ENCODE measurements at regions not wholly inside any gene's neighbourhood (a gene's known extent, or its start where the extent isn't known, plus 50 kb on each side); places are given as distances from the start of the nearest gene placed in this dataset.

DNA sequence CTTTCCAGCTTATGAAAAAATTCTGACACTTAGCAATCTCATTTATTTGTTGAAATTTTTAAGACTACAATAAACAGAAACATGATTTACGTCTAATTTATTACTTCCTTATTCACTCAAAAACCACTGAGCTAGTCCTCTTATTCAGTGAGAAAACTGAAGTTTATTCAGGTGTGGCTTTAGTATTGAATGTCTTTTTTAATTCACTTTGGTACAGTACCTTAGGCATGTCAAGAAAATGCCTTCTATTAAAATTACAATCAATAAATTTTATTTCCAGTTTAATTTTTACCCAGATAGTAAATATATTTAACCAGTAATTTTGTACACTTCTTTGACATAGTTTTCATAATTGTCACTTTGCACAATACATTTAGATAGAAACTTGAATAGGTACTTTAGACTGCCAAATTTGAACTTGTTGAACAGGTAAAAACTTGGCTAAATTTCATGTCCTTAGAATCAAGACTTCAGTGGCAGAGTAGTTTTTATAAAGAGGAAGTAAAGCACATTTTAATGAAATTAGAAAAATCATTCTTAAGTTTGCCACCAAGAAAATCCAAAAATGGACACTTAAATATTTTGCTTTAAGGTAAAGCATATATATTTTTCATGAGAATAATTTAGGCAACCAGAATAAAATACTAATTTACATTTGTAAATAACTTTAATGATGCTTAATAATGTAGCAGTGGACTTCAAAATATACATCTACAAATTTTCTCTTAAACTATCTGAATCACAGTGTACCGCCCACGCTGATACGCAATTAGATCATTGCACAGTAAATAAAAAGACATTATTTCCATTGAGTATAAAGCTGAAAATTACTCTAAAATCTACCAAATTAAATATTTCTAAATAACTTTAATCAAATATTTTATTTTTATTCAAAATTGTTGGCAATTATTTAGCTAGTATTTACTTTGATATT, 159.1 kb downstream of the RASSF9 start:
- no peaks in the 10 kb centered on the region for H3K27me3 Mint-ChIP-seq
- no peak overlapping the region for H3K4me3 Mint-ChIP-seq
- H3K9me3 ChIP-seq (ENCODE audit: control insufficient read depth, low read length, poor library complexity, severe bottlenecking) = no peaks in the 10 kb centered on the region
- ATAC-seq (no peak), DNase-seq (no peak)
- H3K36me3 Mint-ChIP-seq (ENCODE audit: low read depth) = no peaks in the 10 kb centered on the region
- H3K27ac Mint-ChIP-seq = no peak overlapping the region
- no peaks in the 10 kb centered on the region for H3K4me1 Mint-ChIP-seq

DNA sequence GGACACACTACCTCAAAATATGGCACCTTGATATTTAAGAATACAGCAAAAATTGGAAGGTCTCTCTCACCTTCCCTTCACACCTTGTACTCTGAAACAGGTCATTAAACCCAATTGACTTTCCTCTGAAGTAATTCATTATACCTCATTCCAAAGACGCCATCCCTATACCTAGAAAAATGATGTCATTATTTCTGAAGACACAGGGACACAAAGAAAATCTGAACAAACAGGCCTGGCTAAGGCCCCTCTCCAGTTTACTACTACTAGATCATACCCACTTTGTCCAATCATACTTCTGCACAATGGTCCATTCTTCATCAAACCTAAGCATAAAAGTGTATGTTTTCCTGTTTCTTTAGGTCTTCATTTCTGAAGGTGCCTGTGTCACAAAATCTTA, 156.9 kb downstream of the RASSF9 start:
- no peak overlapping the region for H3K27ac Mint-ChIP-seq
- H3K4me3 Mint-ChIP-seq = no peak overlapping the region
- no peak for DNase-seq
- no peaks in the 10 kb centered on the region for H3K36me3 Mint-ChIP-seq (ENCODE audit: low read depth)
- H3K4me1 Mint-ChIP-seq = no peaks in the 10 kb centered on the region
- ATAC-seq = no peak
- H3K27me3 Mint-ChIP-seq = no peaks in the 10 kb centered on the region
- H3K9me3 ChIP-seq (ENCODE audit: control insufficient read depth, low read length, poor library complexity, severe bottlenecking) = no peaks in the 10 kb centered on the region

DNA sequence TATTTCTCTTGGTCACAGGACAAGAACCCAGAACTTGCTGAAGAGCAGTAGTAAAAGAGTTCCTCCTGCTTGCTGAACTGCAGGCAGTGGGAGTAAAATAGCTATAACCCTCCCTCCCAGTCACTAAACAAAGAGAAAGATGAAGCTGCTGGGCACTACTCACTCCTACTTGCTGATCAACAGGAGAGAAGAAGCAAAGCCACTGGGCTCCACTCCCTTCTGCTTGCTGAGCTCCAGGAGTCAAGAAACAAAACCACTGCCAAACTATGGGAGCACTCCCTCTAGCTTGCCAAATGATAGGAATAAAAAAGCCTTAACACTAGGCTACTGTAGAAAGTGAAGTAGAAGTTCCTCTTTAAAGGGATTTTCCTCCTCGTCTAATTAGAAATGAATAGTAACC, 155.3 kb downstream of the RASSF9 start:
- no peak for DNase-seq
- no peak for ATAC-seq
- Mint-ChIP-seq H3K4me3 (no peak overlapping the region), H3K4me1 (no peaks in the 10 kb centered on the region), H3K27ac (no peak overlapping the region), H3K36me3 (ENCODE audit: low read depth) (no peaks in the 10 kb centered on the region), H3K27me3 (no peaks in the 10 kb centered on the region)
- H3K9me3 ChIP-seq (ENCODE audit: control insufficient read depth, low read length, poor library complexity, severe bottlenecking) = no peaks in the 10 kb centered on the region

DNA sequence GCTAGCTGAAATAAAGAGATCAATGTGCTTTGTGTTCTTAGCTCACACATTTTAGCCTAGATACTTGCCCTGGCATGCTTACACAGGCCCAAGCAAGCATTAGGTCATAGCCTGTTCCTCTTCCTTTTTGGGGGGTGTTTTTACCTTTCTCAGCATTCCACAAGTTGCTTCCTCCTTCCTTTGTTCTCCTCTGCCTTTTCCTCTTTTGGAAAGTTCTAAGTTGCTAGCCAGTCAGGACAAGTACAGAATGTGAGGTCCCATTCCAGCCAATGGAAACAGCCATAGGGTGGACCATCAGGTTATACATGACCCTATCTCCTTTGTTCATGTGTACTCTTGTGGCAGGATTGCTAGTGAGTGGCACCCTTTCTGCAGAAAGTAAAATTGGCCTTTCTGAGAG, 154.9 kb downstream of the RASSF9 start:
- Mint-ChIP-seq H3K27ac (no peak overlapping the region), H3K4me3 (no peak overlapping the region), H3K4me1 (no peaks in the 10 kb centered on the region), H3K36me3 (ENCODE audit: low read depth) (no peaks in the 10 kb centered on the region), H3K27me3 (no peaks in the 10 kb centered on the region)
- H3K9me3 ChIP-seq (ENCODE audit: control insufficient read depth, low read length, poor library complexity, severe bottlenecking) = no peaks in the 10 kb centered on the region
- DNase-seq (no peak), ATAC-seq (no peak)

DNA sequence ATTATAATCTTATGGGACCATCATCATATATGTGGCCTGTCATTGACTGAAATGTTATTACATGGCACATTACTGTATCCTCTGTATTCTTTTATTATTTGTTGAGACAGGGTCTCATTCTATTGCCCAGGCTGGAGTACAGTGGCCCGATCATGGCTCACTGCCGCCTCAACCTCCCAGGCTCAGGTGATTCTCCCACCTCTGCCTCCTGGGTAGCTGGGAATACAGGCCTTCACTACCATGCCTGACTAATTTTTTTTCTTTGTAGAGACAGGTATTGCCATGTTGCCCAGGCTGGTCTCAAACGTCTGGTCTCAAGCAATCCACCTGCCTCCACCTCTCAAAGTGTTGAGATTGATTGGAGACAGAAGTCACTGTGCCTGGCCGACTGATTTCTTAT, 153.2 kb downstream of the RASSF9 start:
- DNase-seq = no peak

DNA sequence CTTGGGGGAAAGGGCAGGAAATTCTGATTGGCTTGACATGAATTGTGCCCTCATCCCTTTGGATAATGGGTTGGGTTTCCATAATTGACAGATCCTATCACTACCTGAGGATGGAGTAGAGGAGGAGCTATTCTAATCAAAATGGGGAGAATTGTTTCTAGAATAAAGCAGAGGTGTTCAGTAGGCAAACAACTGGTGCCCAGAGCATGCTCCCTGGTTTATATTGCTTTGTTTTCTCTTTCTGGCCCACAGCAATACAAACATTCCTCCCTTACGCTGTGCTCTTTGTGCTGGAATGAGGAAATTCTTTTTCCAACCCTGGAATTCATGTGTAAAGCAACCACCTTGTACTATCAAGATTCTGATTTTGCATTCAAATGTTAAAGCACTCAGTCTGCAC, 147.4 kb downstream of the RASSF9 start:
- ATAC-seq (no peak), DNase-seq (no peak)
- Mint-ChIP-seq H3K4me3 (no peak overlapping the region), H3K27me3 (no peaks in the 10 kb centered on the region), H3K27ac (no peak overlapping the region), H3K36me3 (ENCODE audit: low read depth) (no peaks in the 10 kb centered on the region), H3K4me1 (no peaks in the 10 kb centered on the region)
- no peaks in the 10 kb centered on the region for H3K9me3 ChIP-seq (ENCODE audit: control insufficient read depth, low read length, poor library complexity, severe bottlenecking)

More for the DNA sequence above, 153.2 kb downstream of the RASSF9 start:
- Mint-ChIP-seq H3K27ac (no peak overlapping the region), H3K4me1 (no peaks in the 10 kb centered on the region), H3K4me3 (no peak overlapping the region), H3K27me3 (no peaks in the 10 kb centered on the region), H3K36me3 (ENCODE audit: low read depth) (no peaks in the 10 kb centered on the region)
- H3K9me3 ChIP-seq (ENCODE audit: control insufficient read depth, low read length, poor library complexity, severe bottlenecking) = no peaks in the 10 kb centered on the region
- no peak for ATAC-seq

DNA sequence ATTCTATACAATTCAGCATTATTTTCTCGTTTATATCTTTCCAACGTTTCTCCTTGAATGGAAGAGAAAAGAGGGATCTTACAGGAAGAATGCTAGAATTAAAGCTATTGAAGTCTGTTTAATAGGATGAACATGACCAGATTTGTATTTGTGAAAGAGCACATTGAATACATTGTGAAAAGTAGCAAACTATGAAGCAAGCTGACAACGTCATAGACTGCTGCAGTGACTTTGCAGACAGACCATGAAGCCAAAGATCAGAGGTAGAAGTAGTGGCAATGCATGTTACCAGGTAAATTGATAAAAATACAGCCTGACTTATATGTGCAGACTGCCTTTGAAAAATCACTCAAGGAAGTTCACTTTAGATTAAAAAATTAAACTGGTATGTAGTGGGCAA, 146.1 kb downstream of the RASSF9 start:
- H3K27ac Mint-ChIP-seq = no peak overlapping the region
- H3K9me3 ChIP-seq (ENCODE audit: control insufficient read depth, low read length, poor library complexity, severe bottlenecking) = no peaks in the 10 kb centered on the region
- DNase-seq (no peak), ATAC-seq (no peak)
- H3K4me3 Mint-ChIP-seq = no peak overlapping the region
- H3K36me3 Mint-ChIP-seq (ENCODE audit: low read depth) = no peaks in the 10 kb centered on the region
- H3K27me3 Mint-ChIP-seq = no peaks in the 10 kb centered on the region
- H3K4me1 Mint-ChIP-seq = no peaks in the 10 kb centered on the region

DNA sequence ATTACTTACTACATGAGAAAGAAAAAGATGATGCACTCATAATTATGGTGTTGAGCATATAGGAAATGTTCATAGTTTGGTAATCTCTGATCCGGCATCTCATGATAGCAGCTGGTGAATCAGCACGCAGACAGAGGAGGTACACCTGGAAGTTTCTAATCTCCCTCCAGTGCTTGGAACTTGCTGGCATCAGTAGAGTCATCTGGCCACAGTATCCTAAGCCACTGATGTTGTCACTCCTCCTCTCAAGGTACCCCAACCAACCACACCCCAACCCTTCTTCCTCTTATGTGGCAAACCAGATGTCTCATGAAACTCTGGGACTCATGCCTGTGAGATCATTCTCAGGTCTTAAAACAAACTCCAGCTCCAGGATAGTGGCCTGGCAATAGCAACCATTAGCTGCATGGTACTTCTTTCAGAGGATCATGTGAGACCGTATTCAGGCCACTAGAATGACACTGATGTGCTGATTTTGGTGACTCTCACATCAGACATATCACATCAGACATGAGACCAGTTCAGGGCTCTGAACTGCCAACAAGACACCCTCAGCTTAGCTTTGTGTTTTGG, 143.0 kb downstream of the RASSF9 start:
- no peak overlapping the region for H3K4me3 Mint-ChIP-seq
- no peaks in the 10 kb centered on the region for H3K36me3 Mint-ChIP-seq (ENCODE audit: low read depth)
- H3K27me3 Mint-ChIP-seq = no peaks in the 10 kb centered on the region
- no peak overlapping the region for H3K27ac Mint-ChIP-seq
- no peaks in the 10 kb centered on the region for H3K9me3 ChIP-seq (ENCODE audit: control insufficient read depth, low read length, poor library complexity, severe bottlenecking)
- DNase-seq (no peak), ATAC-seq (no peak)
- no peaks in the 10 kb centered on the region for H3K4me1 Mint-ChIP-seq

DNA sequence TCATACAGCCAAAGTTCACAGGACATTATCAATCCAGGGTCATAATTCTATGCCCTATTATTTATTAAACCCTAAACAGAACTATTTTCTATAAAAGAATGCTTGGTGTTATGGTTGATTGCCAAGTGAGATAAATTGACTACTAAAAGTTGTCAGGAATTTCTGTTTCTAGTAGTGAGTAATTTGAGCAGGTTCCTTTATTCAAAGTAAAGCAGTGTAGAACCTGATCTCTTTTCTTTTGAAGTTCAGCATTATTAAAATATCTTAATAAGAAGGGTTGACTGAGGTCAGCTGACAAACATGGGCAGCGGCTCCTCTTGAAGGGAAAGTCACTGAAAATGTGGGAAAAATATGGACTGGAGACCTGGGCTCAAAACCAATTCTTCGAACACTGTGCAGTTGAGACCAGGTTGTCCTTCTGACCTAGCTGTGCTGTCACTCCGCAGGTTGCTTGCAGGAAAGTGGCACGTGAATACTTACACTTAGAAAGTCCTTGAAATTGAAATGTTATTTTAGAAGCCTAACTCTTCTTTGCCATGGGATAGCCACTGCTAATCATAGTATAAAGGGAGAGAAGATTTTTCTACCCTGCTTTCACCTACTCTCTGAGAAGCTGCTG, 141.0 kb downstream of the RASSF9 start:
- H3K27me3 Mint-ChIP-seq = no peaks in the 10 kb centered on the region
- no peak overlapping the region for H3K27ac Mint-ChIP-seq
- H3K36me3 Mint-ChIP-seq (ENCODE audit: low read depth) = no peaks in the 10 kb centered on the region
- no peak for ATAC-seq
- DNase-seq = no peak
- no peaks in the 10 kb centered on the region for H3K4me1 Mint-ChIP-seq
- H3K4me3 Mint-ChIP-seq = no peak overlapping the region
- no peaks in the 10 kb centered on the region for H3K9me3 ChIP-seq (ENCODE audit: control insufficient read depth, low read length, poor library complexity, severe bottlenecking)

DNA sequence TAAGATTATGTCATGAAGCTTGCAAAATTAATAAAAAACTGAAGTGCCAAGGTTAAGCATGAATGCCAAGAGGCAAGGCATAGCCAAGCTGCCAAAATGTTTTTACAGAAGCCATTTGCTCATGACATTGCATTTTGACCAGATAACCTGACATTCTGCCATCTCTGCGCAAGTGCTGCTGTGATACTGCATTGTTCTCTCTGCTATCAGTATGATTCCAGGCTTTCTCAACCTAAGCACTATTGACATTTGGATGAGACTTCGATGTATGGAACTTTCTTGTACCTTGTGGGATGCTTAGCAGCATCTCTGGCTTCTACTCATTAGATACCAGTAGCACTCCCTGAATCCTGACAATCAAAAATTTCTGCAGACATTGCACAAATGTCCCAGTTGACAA, 139.2 kb downstream of the RASSF9 start:
- no peaks in the 10 kb centered on the region for H3K9me3 ChIP-seq (ENCODE audit: control insufficient read depth, low read length, poor library complexity, severe bottlenecking)
- Mint-ChIP-seq H3K27ac (no peak overlapping the region), H3K36me3 (ENCODE audit: low read depth) (no peaks in the 10 kb centered on the region), H3K4me3 (no peak overlapping the region), H3K27me3 (no peaks in the 10 kb centered on the region), H3K4me1 (no peaks in the 10 kb centered on the region)
- DNase-seq (no peak), ATAC-seq (no peak)

DNA sequence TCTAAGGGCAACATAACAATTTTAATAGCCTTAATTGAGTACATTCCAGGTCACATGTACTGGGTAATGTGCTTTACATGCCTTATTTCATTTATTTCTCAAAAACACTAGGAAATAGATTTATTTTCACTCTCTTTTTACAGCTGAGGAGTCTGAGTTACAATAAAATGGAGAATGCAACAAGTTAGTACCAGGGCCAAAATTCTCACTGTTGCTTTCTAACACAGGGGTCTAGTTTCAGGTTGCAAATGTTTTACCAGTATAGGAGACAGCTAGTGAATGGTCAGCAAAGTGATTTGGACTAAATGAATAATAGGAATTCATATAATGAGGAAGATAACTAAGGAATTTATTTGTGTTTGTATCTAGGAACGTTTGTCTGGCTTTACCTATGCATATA, 137.3 kb downstream of the RASSF9 start:
- Mint-ChIP-seq H3K27me3 (no peaks in the 10 kb centered on the region), H3K4me1 (no peaks in the 10 kb centered on the region), H3K4me3 (no peak overlapping the region), H3K36me3 (ENCODE audit: low read depth) (no peaks in the 10 kb centered on the region), H3K27ac (no peak overlapping the region)
- ATAC-seq (no peak), DNase-seq (no peak)
- no peaks in the 10 kb centered on the region for H3K9me3 ChIP-seq (ENCODE audit: control insufficient read depth, low read length, poor library complexity, severe bottlenecking)

DNA sequence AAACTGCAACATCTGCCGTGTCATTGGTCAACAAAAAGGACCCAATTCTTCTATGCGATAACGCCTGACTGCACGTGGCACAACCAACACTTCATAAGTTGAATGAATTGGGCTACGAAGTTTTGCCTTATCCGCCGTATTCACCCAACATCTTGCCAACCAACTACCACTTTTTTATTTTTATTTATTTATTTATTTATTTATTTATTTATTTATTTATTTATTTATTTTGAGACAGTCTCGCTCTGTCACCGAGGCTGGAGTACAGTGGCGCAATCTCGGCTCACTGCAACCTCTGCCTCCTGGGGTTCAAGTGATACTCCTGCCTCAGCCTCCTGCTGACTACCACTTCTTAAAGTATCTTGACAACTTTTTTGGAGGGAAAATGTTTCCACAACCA, 127.4 kb downstream of the RASSF9 start:
- DNase-seq (no peak), ATAC-seq (no peak)
- H3K27ac Mint-ChIP-seq = no peak overlapping the region
- no peaks in the 10 kb centered on the region for H3K4me1 Mint-ChIP-seq
- no peaks in the 10 kb centered on the region for H3K27me3 Mint-ChIP-seq
- H3K9me3 ChIP-seq (ENCODE audit: control insufficient read depth, low read length, poor library complexity, severe bottlenecking) = no peaks in the 10 kb centered on the region
- no peak overlapping the region for H3K4me3 Mint-ChIP-seq
- no peaks in the 10 kb centered on the region for H3K36me3 Mint-ChIP-seq (ENCODE audit: low read depth)

DNA sequence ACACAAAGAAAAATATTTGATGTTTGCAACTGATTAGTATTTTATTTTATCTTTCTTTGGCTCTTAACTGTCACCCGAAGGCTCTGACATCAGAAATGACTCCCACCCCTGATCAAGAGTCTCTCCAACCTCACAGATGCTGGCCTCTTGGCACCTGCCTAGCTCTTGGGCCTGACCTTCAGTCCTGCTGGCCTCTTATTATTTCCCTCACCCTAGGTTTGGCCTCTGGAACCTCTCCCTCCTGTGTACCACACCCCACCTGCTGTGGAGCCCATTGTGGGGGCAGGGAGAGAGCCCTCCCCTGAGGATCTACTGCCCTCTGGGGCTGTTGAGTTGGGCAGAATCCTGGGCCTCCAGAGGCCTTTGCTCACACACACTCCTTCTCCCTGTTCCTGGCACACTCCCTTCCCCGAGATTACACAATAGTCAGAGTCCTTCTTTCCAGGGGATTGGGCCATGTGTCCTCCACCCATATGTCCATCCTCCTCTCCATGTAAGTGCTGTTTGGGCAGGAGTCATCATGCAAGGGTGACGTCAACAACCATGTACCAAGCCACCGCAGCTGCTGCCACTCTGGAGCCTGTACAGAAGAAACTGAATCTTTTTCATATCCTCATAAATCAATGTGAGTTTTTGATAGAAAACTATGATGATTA, 124.3 kb downstream of the RASSF9 start:
- no peak for ATAC-seq
- H3K27ac Mint-ChIP-seq = no peak overlapping the region

More for the DNA sequence above, 124.3 kb downstream of the RASSF9 start:
- H3K9me3 ChIP-seq (ENCODE audit: control insufficient read depth, low read length, poor library complexity, severe bottlenecking) = no peaks in the 10 kb centered on the region
- H3K27me3 Mint-ChIP-seq = no peaks in the 10 kb centered on the region
- H3K4me3 Mint-ChIP-seq = no peak overlapping the region
- no peaks in the 10 kb centered on the region for H3K36me3 Mint-ChIP-seq (ENCODE audit: low read depth)
- DNase-seq = no peak
- no peaks in the 10 kb centered on the region for H3K4me1 Mint-ChIP-seq
